Right kidney (tissue), 1 donor: ENCODE measurements at regions not wholly inside any gene's neighbourhood (a gene's known extent, or its start where the extent isn't known, plus 50 kb on each side); places are given as distances from the start of the nearest gene placed in this dataset.

Experiments used
- DNase-seq: peaks from one replicate; pipeline ENCODE4 v3.0.0-alpha.2; 2016

DNA sequence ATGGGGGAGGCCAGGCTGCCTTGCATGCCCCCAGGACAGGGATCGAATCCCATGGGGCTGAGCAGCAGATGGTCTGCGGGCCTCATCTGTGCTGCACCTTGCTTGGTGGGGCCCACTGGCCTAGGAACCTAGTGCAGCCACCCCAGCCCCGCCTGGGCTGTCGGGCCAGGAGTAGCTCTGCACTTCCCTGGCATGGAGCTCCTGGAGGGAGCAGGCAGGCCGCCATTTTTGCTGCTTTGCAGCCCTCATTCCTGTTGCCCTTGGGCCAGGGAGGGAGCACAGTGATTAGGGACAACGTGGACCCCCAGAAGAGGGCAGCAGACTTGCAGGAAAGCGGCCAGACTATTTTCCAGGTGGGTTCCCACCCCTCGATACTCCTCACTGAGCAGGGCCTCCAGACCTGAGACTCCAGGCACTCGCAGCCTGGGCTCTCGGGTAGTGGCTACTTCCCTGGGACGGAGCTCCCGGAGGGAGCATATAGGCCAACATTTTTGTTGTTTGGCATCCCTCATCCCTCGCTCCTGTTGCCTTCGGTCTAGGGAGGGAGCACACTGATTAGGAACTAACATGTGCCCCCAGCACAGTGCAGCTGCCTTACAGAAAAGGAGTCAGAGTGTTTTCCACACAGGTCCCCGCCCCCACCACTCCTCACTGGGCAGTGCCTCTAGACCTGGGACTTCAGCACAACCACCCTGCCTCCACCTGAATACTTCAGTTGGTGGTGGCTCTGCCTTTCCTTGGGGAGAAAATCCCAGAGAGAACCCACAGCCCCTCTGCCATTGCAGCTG is 99.5 kb downstream of the MAIP1 start:
- DNase-seq, result no peak

- no peak for DNase-seq
These were observed 100.7 kb downstream of the MAIP1 start for GRCh38 chr2:200056105-200056504.

DNA sequence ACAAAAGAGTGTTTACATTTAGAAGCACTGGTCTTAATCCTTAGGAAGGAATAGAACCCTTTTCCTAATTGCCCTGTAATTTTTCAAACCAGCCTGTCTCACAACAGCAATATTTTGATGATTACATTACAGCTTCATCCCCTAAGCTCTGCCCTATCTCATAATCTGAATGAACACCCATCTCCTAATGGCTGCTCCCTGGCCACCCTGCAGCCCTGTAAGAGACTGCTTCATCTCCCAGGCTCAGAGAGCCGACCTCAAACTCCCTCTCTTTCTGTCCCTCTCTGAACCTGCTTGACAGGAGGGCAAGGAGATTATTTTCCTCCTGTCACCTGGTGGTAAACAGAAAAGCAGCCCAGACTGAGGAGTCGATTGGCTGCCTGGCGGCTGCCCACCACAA is 107.8 kb downstream of the MAIP1 start:
- DNase-seq, result no peak

DNA sequence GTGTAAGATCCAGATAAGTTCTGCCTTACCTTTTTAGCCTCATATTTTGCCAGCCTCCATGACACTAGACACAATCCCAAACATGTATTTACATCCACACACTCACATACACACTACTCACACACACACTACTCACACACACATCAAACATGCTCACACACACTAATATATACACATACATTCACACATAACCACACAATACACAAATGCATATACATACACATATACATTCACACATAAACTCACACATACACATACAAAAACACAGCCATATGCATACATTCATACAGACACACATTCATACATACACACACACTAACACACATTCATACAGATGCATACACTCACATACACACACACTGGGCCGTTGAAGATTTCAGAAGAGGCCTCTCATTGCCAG is 109.5 kb downstream of the MAIP1 start:
- no peak for DNase-seq

DNA sequence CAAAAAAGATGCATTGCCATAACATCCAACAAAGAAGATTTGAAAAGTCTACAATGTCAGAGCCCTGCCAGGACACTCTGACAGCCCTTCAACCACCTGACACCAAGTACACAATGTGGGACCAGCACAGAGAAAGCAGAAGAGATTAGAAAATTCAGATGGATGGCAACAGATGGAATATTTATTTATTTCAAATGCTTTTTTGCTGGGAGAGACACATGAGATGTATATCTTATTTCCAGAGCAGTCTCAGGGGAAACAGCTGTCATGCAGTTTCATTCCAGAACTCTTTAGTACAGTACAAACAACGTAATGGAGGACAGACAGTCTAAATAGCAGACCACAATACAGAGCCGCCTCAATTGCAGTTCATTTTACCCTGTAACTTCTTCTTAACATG is 110.1 kb downstream of the MAIP1 start:
- no peak for DNase-seq

GRCh38 chr2:200066417-200066816 is 111.0 kb downstream of the MAIP1 start:
- no peak for DNase-seq

DNA sequence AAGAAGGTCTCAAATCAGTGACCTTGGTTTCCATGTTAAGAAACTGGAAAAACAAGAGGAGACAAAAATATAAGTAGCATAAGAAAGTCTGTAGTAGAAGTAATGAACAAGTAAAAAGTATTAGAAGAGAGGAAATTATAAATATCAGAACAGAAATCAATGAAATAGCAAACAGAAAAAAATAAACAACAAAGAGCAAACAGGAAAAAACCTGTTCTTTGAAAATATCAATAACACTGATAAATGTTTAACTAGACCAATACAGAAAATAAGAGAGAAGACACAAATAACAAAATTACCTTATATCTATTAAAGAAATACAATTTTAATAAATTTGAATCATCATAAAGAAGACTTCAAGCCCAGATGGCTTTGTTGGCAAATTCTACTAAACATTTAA is 113.3 kb downstream of the MAIP1 start:
- DNase-seq, result no peak

- DNase-seq, result no peak
These were observed 121.8 kb downstream of the MAIP1 start for GRCh38 chr2:200077210-200077650.

- DNase-seq, result no peak
These were observed 122.5 kb downstream of the MAIP1 start for GRCh38 chr2:200077838-200078237.

- DNase-seq, result no peak
These were observed 124.0 kb downstream of the MAIP1 start for GRCh38 chr2:200079356-200079755.

GRCh38 chr2:200081236-200081635 is 125.9 kb downstream of the MAIP1 start:
- peak; percentile 37 for DNase-seq

GRCh38 chr2:200081811-200082210 is 126.4 kb downstream of the MAIP1 start:
- DNase-seq, result no peak

- DNase-seq, result no peak
These were observed 128.7 kb downstream of the MAIP1 start for GRCh38 chr2:200084036-200084435.

DNA sequence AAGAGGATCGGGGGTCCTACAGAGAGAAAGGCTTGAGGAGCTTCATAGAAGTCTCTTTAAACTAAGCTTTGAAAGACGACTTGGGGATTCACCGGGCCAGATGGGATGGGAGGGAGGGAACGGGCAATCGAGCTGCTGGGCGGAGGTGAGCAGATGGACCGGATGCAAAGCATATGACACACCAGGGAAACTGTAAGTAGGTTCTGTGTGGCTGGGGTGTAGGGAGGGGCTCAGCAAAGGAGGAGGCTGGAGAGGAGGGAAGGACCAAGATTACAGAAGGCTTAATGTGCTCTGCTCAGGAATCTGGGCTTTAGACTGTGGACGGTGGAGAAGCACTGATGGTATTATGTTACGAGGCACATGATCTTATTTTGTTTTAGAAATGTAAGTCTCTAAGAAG is 131.5 kb downstream of the MAIP1 start:
- DNase-seq, result no peak

- no peak for DNase-seq
These were observed 132.1 kb downstream of the MAIP1 start for GRCh38 chr2:200087451-200087850.

DNA sequence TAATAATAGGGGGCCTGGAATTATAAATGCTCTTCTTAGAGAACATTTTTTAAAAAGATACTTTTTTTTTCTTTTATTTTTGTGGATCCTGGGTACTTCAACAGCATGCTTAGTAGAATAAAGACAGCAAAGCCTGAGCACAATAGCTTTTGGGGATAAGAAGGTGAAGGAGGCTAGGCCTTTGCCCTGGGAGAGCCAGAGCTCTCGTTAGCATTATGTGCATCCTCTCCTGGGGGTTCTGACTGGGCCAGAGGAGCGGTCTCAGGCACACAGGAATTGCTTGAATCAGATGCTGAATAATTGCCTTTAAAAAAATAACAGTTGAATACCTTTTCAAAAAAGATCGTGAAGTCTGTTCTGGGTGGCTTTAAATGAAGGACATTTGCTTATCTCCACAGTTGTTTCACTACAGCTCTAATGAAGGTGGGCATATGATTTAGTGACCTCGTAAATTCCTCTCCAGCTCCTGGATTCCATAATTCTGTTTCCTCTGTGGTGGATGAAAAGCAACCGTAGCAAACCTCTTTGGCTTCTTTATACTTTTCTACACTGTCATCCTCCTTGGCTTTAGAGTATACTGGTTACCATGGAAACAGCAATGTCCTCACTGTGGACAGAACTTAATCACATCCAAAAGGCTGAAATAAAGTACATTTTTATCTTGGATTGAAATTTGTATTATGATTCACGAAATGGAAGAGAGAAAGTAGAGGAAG is 133.8 kb downstream of the MAIP1 start:
- no peak for DNase-seq

DNA sequence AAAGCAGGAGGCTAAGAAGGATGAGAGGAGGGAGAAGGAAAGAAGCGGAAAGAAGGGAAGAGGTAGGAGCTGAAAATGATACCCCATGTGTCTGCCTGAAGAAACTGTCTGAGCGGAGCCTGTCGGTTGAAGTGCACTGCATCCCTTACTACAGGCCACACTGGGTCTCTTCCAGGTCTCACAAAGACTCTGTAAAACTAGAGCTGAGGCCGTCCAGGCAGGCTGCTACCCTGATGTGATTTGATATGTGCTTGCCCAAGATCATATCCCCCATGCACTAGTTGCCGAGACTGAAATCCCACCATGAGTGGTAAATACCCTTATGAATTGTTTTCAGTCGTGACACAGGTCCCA is 134.4 kb downstream of the MAIP1 start:
- DNase-seq, result no peak

DNA sequence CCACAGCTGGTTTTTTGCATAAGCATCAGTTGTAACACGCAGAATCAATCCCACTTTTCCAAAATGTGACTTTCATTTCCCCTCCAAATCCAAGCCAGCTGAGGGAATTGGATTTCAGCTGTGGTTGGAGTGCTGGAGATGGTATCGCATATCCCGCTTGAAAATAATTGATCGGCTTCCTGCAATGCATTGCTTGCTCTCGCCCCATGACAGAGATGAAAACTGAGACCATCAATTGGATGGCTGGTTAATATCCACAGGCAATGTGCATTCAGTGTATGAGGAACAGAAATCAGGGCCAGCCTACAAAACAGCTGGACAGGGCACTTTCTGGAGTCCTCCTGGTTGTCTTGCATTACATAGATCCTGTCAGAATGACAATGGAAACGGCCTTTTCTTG is 135.3 kb downstream of the MAIP1 start:
- DNase-seq, result no peak

- DNase-seq, result no peak
These were observed 135.7 kb downstream of the MAIP1 start for GRCh38 chr2:200091126-200091525.

GRCh38 chr2:200092235-200092634 is 136.9 kb downstream of the MAIP1 start:
- no peak for DNase-seq

GRCh38 chr2:200095436-200095835 is 140.1 kb downstream of the MAIP1 start:
- no peak for DNase-seq

DNA sequence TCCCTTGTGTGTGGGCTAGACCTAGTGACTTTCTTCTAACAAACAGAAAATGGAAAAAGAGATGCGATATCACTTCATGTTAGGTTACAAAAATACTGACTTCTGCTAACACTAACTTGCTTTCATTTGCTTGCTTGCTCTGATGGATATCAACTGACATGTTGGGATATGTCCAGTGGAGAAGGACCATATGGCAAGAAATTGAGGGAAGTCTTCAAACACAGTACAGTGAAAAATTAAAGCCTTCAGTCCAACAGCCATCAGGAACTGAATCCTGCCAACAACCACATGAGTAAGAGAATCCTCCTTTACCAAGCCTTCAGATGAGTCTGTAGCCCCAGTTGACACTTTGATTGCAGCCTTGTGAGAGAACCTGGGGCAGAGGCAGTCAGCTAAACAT is 143.9 kb downstream of the MAIP1 start:
- DNase-seq, result no peak

DNA sequence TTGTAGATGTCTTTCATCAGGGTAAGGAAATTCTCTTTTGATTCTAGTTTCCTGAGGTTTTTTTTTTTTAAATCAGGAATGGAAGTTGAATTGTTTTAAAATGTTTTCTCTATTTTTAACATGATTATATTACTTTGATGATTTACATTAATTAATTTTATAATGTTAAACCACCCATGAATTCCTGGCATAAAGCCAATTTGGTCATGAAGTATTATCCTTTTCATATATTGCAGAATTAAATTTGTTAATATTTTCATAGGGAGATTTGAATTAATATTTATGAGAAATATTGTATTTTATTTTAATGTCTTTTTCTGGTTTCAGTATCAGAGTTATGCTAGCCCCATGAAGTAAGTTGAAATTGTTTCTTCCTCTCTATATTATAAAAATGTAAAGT is 144.6 kb downstream of the MAIP1 start:
- no peak for DNase-seq

DNA sequence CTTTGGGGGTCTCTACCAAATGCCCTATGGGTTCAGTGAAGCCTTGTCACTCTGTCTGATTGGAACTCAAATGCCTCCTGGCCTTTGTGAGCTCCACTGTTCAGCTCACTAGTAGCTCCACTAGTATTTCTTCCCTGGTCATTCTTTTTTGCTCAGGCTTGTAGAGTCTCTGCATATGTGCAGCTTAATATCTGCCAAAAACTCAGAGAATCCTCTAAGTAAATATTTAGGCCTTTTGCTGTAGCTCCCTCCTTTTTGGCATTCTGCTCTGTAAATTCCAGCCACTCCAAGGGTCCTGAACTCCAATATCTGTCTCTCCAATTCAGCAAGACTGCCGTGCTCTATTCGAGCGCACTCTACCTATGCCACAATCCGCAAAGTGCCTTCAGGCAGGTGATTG is 146.5 kb downstream of the MAIP1 start:
- DNase-seq, result no peak
